ENCODE measurements at regions not wholly inside any gene's neighbourhood (a gene's known extent, or its start where the extent isn't known, plus 50 kb on each side); places are given as distances from the start of the nearest gene placed in this dataset.

- H3K27me3 ChIP-seq (ENCODE audit: control insufficient read depth in 2 of 2, insufficient read depth in 2 of 2, low read length in 2 of 2), result no peaks in the 10 kb centered on the region
- DNase-seq, result no peak
- H3K4me1 ChIP-seq (ENCODE audit: control insufficient read depth in 1 of 2, insufficient read depth in 2 of 2, low read length in 2 of 2), result no peaks in the 10 kb centered on the region
- no peaks in the 10 kb centered on the region for H3K79me2 ChIP-seq (ENCODE audit: insufficient read depth, low read length)
- no peaks in the 10 kb centered on the region for H4K20me1 ChIP-seq (ENCODE audit: insufficient read depth, low read length)
- H3K9me3 Mint-ChIP-seq, result peaks cover 0 to 7% (median 3%) of the 10 kb centered on the region in 7 donors
- H3K36me3 Mint-ChIP-seq, result no peaks in the 10 kb centered on the region
- no peak overlapping the region for H3K27ac Mint-ChIP-seq
- no peak overlapping the region for H3K4me3 ChIP-seq (replicated peaks in 1 of 3; ENCODE audit: low read depth in 2 of 3, low read length in 3 of 3)
- intact Hi-C loops (cut with micrococcal nuclease), result no loop called here
- no peak overlapping the region for H2AFZ ChIP-seq (ENCODE audit: insufficient read depth, low read depth, low read length, poor library complexity, severe bottlenecking)
- no peaks in the 10 kb centered on the region for H3K36me3 ChIP-seq (replicated peaks in 1 of 2; ENCODE audit: control insufficient read depth in 1 of 2, insufficient read depth in 2 of 2, low read length in 2 of 2)
- no peak overlapping the region for H3K4me2 ChIP-seq (replicated peaks; ENCODE audit: extremely low read depth, low read length, poor library complexity, severe bottlenecking)
- TF ChIP-seq CTCF (IDR thresholded peaks at IDR 0.05), result no peak
- no peaks in the 10 kb centered on the region for H3K27me3 Mint-ChIP-seq (ENCODE audit: low read depth in 3 of 3)
- no peak overlapping the region for H3K9ac ChIP-seq (ENCODE audit: insufficient read depth, low read length, poor library complexity, severe bottlenecking)
- peaks cover 9% of the 10 kb centered on the region for H3K4me1 Mint-ChIP-seq
- no peak overlapping the region for H3K27ac ChIP-seq (ENCODE audit: low read depth in 1 of 2, low read length in 2 of 2)
- no peak overlapping the region for H3K4me3 Mint-ChIP-seq
- H3K9me3 ChIP-seq (replicated peaks in 1 of 2; ENCODE audit: control insufficient read depth in 1 of 2, insufficient read depth in 1 of 2, low read length in 2 of 2), result no peaks in the 10 kb centered on the region
Observed at GRCh38 chr2:167626961-167627360, 620.4 kb downstream of the STK39 start.

GRCh38 chr2:167626301-167626700 is 621.1 kb downstream of the STK39 start:
- DNase-seq, result no peak
- Histone ChIP-seq H3K36me3 (replicated peaks in 1 of 2; ENCODE audit: control insufficient read depth in 1 of 2, insufficient read depth in 2 of 2, low read length in 2 of 2) (no peaks in the 10 kb centered on the region), H3K79me2 (ENCODE audit: insufficient read depth, low read length) (no peaks in the 10 kb centered on the region), H3K27ac (ENCODE audit: low read depth in 1 of 2, low read length in 2 of 2) (no peak overlapping the region), H4K20me1 (ENCODE audit: insufficient read depth, low read length) (no peaks in the 10 kb centered on the region), H3K9ac (ENCODE audit: insufficient read depth, low read length, poor library complexity, severe bottlenecking) (no peak overlapping the region), H3K4me2 (replicated peaks; ENCODE audit: extremely low read depth, low read length, poor library complexity, severe bottlenecking) (no peak overlapping the region), H2AFZ (ENCODE audit: insufficient read depth, low read depth, low read length, poor library complexity, severe bottlenecking) (no peak overlapping the region), H3K4me3 (replicated peaks in 1 of 3; ENCODE audit: low read depth in 2 of 3, low read length in 3 of 3) (no peak overlapping the region), H3K27me3 (ENCODE audit: control insufficient read depth in 2 of 2, insufficient read depth in 2 of 2, low read length in 2 of 2) (no peaks in the 10 kb centered on the region), H3K9me3 (replicated peaks in 1 of 2; ENCODE audit: control insufficient read depth in 1 of 2, insufficient read depth in 1 of 2, low read length in 2 of 2) (no peaks in the 10 kb centered on the region), H3K4me1 (ENCODE audit: control insufficient read depth in 1 of 2, insufficient read depth in 2 of 2, low read length in 2 of 2) (no peaks in the 10 kb centered on the region)
- no CpG with 5 or more reads among the region's 1 CpG for WGBS (ENCODE audit: insufficient coverage)
- peaks cover 8% of the 10 kb centered on the region for H3K4me1 Mint-ChIP-seq
- H3K27ac Mint-ChIP-seq, result no peak overlapping the region
- TF ChIP-seq CTCF (IDR thresholded peaks at IDR 0.05), result no peak
- H3K36me3 Mint-ChIP-seq, result no peaks in the 10 kb centered on the region
- no peak overlapping the region for H3K4me3 Mint-ChIP-seq
- intact Hi-C loops (cut with micrococcal nuclease), result no loop called here
- peaks cover 0 to 10% (median 4%) of the 10 kb centered on the region in 7 donors for H3K9me3 Mint-ChIP-seq
- no peaks in the 10 kb centered on the region for H3K27me3 Mint-ChIP-seq (ENCODE audit: low read depth in 3 of 3)

Measured in CD14-positive monocyte (primary cell).